ENCODE measurements at regions not wholly inside any gene's neighbourhood (a gene's known extent, or its start where the extent isn't known, plus 50 kb on each side); places are given as distances from the start of the nearest gene placed in this dataset.
"Not testable (repeated sequence)": the region's sequence is repeated elsewhere in the genome, so short reads cannot be mapped to it uniquely, and the experiment has no call there.

DNA sequence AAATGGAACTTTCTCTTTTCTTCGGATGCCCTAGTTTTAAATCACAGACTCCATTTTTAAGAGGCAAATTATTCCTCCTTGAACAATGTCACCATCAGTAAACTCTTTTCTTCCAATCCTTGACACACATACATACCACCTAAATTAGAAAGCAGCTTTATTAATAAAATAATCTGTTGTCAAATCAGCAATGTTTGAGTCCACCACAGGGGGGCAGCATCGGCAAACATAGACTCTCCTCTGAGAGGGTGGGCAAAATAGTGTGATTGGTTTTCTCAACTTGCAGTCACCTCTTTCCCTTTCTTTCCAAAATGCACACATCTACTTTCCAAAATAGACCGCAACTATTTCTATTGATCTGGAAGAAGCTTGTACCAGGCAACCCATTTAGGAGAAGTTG, 438.4 kb upstream of the OR4E1 start:
- DNase-seq (ENCODE audit: low read depth, low spot score), result no peak
- H3K4me3 ChIP-seq (ENCODE audit: low read depth, low read length), result no peak overlapping the region
- in situ Hi-C loops (cut with HindIII; ENCODE audit: low sequenced_read_pairs), result no loop called here
- TF ChIP-seq, protein P1, sequence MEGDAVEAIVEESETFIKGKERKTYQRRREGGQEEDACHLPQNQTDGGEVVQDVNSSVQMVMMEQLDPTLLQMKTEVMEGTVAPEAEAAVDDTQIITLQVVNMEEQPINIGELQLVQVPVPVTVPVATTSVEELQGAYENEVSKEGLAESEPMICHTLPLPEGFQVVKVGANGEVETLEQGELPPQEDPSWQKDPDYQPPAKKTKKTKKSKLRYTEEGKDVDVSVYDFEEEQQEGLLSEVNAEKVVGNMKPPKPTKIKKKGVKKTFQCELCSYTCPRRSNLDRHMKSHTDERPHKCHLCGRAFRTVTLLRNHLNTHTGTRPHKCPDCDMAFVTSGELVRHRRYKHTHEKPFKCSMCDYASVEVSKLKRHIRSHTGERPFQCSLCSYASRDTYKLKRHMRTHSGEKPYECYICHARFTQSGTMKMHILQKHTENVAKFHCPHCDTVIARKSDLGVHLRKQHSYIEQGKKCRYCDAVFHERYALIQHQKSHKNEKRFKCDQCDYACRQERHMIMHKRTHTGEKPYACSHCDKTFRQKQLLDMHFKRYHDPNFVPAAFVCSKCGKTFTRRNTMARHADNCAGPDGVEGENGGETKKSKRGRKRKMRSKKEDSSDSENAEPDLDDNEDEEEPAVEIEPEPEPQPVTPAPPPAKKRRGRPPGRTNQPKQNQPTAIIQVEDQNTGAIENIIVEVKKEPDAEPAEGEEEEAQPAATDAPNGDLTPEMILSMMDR (IDR thresholded peaks at IDR 0.05; ENCODE audit: low read depth, low read length), result peak; percentile 50

DNA sequence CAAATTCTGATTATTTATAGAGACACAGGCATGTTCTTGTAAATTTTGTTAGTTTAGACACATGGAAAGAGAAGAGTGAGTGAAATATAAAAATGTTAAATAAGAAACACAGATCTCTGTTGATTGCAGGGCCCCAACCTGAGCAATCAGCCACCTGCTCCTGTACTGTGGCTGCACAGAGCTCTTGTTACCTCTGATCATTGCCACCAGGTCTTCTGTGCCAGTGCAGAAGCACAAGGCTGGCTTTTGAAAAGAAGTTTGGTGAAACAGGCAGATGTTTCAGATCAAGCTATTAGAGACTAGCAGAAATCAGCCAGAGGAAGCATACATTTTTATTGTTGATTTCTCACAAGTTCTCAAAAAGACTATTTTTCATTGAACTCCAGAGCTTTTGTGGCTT, 434.1 kb upstream of the OR4E1 start:
- DNase-seq (ENCODE audit: low read depth, low spot score), result no peak
- no peak overlapping the region for H3K4me3 ChIP-seq (ENCODE audit: low read depth, low read length)
- in situ Hi-C loops (cut with HindIII; ENCODE audit: low sequenced_read_pairs), result no loop called here
- TF ChIP-seq, protein P1 (IDR thresholded peaks at IDR 0.05; ENCODE audit: low read depth, low read length), result no peak

DNA sequence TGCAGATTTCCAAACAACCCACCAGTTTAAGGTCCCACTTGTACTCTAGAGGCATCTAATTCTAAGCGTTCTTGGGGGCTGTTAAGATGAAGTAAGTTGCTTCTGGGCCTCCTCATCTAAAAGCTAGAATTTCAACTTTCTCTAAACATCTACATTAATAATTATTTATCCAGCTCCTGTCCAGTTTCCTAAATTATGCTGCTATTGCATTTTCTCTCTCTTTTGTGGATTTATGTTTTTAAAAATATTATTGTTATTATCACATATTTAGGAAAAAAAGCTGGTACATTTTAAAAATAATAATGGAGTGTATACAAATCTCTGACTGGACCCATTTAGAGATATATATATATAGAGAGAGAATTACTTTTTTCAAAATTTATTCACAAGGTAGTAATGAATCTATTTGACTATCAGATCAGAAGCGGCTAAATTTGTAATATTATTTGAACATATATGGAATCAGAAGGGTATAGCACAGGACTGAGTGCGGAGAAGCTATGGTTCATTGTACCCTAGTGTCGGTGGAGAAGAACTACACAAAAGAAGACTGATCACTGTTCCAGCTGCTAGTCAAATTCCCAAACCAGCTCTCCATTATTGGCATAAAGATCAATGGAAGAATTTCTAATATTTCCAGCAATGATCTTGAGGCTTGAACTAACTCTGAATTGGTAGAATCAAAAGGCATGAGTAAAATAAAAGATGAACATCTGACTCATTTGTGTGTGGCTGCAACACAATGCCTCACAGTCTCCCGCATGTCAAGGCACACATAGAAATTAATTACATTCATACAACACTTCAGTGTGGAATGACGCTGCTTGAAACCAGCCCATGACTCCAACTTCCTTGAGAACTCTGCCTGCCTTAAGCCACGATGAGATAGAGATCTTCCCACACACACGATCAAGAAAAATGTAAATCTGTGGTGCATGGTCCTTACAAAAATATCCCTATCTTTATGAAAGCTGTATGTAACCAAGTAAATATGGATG, 433.4 kb upstream of the OR4E1 start:
- in situ Hi-C loops (cut with HindIII; ENCODE audit: low sequenced_read_pairs), result no loop called here
- no peak overlapping the region for H3K4me3 ChIP-seq (ENCODE audit: low read depth, low read length)
- no peak for DNase-seq (ENCODE audit: low read depth, low spot score)
- TF ChIP-seq, protein P1 (IDR thresholded peaks at IDR 0.05; ENCODE audit: low read depth, low read length), result no peak

DNA sequence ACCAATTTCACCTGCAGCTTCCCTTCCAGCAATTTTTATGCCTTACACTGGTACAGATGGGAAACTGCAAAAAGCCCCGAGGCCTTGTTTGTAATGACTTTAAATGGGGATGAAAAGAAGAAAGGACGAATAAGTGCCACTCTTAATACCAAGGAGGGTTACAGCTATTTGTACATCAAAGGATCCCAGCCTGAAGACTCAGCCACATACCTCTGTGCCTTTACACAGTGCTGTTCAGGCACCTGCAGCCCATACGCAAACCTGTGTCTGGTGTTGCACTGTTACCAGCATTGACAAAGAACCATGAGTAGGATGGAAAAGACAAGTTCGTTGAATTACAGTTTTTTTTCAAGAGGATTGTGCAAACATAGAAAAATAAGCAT, 432.0 kb upstream of the OR4E1 start:
- TF ChIP-seq, protein P1 (IDR thresholded peaks at IDR 0.05; ENCODE audit: low read depth, low read length), result no peak
- no peak overlapping the region for H3K4me3 ChIP-seq (ENCODE audit: low read depth, low read length)
- in situ Hi-C loops (cut with HindIII; ENCODE audit: low sequenced_read_pairs), result no loop called here
- no peak for DNase-seq (ENCODE audit: low read depth, low spot score)

DNA sequence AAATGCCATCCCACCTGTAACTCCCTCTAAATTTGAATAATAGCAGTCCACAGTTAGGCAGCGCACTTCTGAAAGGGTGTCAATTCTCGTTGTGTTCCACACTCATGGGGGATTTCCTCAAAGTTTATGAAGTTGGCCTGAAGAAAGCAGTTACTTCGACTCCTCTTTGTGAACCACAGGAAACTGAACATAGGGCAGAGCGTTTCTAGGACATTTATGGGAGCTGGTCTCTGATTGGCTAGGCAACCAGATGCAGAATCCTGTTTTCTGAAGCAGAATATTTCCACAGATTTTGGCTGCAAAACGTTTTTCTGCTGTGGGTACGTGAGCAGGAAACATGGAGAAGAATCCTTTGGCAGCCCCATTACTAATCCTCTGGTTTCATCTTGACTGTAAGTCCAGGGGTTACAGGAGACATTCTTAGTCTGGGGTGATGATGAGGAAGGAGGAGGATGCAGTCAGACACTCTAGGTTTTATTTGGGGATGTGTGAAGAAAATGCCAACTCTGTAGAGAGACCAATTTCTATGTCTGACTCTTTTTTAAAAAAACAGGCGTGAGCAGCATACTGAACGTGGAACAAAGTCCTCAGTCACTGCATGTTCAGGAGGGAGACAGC, 431.5 kb upstream of the OR4E1 start:
- DNase-seq (ENCODE audit: low read depth, low spot score), result no peak
- TF ChIP-seq, protein P1 (IDR thresholded peaks at IDR 0.05; ENCODE audit: low read depth, low read length), result no peak
- in situ Hi-C loops (cut with HindIII; ENCODE audit: low sequenced_read_pairs), result no loop called here
- no peak overlapping the region for H3K4me3 ChIP-seq (ENCODE audit: low read depth, low read length)

DNA sequence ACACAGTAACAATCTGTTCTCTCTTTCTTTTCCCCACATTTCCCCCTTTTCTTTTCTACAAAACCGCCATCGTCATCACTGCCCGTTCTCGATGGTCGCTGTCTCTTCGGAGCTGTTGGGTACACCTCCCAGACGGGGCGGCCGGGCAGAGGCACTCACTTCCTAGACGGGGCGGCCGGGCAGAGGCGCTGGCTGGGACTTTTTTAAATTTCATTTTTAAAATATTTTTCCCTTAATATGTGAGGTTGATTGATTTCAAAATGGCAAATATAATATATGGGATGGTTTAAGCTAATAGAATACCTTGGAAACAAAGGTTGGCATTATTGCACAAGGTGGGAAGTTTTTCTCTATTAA, 427.1 kb upstream of the OR4E1 start:
- in situ Hi-C loops (cut with HindIII; ENCODE audit: low sequenced_read_pairs); H3K4me3 ChIP-seq (ENCODE audit: low read depth, low read length); DNase-seq (ENCODE audit: low read depth, low spot score): not testable (repeated sequence)

Data from astrocyte of the spinal cord (primary cell).